ENCODE measurements at regions not wholly inside any gene's neighbourhood (a gene's known extent, or its start where the extent isn't known, plus 50 kb on each side); places are given as distances from the start of the nearest gene placed in this dataset.

DNA sequence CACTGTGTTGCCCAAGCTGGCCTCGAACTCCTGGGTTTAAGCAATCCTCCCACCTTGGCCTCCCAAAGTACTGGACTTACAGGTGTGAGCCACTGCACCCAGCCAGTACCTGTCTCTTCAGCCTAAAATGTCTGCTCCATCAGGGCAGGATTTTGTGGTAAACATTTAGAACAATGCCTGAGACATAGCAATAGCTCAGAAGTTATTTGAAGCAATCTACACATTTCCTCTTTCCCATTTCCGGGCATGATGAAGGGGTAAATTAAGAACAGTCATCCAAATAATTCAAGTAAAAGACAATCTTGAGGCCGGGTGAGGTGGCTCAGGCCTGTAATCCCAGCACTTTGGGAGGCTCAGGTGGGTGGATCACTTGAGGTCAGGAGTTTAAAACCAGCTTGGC is 69.0 kb upstream of the ZNF217 start:
- peaks cover 3 to 11% of the 10 kb centered on the region in 2 donors for H3K4me1 ChIP-seq
- no peak overlapping the region for H3K27ac ChIP-seq
- no peaks in the 10 kb centered on the region for H3K36me3 ChIP-seq
- H3K9me3 ChIP-seq, result no peaks in the 10 kb centered on the region
- TF ChIP-seq, protein P1, sequence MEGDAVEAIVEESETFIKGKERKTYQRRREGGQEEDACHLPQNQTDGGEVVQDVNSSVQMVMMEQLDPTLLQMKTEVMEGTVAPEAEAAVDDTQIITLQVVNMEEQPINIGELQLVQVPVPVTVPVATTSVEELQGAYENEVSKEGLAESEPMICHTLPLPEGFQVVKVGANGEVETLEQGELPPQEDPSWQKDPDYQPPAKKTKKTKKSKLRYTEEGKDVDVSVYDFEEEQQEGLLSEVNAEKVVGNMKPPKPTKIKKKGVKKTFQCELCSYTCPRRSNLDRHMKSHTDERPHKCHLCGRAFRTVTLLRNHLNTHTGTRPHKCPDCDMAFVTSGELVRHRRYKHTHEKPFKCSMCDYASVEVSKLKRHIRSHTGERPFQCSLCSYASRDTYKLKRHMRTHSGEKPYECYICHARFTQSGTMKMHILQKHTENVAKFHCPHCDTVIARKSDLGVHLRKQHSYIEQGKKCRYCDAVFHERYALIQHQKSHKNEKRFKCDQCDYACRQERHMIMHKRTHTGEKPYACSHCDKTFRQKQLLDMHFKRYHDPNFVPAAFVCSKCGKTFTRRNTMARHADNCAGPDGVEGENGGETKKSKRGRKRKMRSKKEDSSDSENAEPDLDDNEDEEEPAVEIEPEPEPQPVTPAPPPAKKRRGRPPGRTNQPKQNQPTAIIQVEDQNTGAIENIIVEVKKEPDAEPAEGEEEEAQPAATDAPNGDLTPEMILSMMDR (IDR thresholded peaks at IDR 0.05), result no peak
- peak in 1 of 2 donors; percentile 8 for DNase-seq (ENCODE audit: low spot score in 2 of 2)
- H3K4me3 ChIP-seq, result no peak overlapping the region
- intact Hi-C loops (cut with DNase I), result no loop called here
- H3K27me3 ChIP-seq, result no peaks in the 10 kb centered on the region

DNA sequence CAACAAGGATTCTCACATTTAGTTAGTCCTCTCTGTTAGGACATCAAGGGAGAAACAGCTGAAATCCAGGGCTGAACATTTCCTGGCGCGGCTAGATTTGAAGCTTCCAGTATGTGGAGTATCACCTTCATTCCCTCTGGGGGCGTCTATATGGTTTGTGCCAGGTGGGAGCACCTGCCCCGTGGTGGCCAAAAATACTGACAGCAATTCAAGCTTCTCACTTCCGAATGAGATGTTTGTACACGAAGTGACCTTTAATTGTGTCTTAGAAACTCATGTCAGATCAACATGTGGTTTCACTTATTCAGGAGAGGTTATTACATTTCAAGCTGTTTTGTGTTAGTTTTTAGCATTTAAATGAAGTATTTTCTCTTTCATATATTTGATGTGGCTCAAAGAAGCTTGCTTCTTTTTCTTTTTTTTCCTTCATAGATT is 67.3 kb upstream of the ZNF217 start:
- Histone ChIP-seq H3K27ac (peak overlapping the region in 1 of 2 donors; percentile 2), H3K4me3 (no peak overlapping the region), H3K4me1 (peaks cover 3 to 15% of the 10 kb centered on the region in 2 donors), H3K27me3 (no peaks in the 10 kb centered on the region), H3K9me3 (no peaks in the 10 kb centered on the region), H3K36me3 (no peaks in the 10 kb centered on the region)
- intact Hi-C loops (cut with DNase I), result no loop called here
- DNase-seq (ENCODE audit: low spot score in 2 of 2), result peak in 1 of 2 donors; percentile 49
- TF ChIP-seq, protein P1 (IDR thresholded peaks at IDR 0.05), result no peak

DNA sequence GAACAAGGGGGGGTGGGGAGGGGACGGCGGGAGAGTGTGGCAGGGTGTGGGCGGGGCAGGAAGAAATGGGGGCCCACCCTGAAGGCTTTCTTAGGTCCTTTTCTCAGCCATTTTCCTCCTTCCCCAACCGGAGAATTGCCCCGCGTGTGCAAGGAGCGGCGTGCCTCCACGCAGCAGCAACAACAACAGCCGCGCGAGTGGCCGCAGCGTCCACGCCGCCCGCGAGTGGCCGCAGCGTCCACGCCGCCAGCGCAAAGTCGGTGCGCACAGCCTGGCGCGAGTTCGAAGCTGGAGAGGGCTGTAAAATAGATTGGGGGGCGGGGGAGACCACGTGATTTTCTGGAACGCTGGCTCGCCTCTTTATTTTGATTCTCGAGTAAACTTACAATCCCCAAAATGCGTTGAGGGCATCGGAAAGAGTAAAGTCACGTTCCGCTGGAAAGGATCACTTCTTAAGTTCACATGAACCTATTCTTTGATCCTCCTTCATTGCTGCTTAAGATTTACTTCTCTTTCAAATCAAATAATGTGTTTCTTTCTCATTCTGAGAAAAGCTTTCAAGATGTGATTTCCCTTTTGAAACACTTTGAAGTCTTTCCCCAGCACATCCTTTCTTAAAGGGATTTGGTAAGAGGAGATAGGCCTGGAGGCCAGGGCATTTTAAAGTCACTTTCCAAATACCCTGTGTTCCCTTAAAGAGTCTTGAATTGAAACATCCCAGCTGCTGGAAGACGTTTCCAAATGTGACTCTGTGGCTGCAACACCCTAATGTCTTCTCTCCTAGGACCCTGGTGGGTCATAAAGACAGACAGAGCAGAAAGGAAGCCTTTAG is 66.7 kb upstream of the ZNF217 start:
- TF ChIP-seq, protein P1 (IDR thresholded peaks at IDR 0.05), result no peak
- Histone ChIP-seq H3K27me3 (no peaks in the 10 kb centered on the region), H3K4me1 (peaks cover 3 to 15% of the 10 kb centered on the region in 2 donors), H3K27ac (peak overlapping the region; percentile 2 to 26), H3K36me3 (no peaks in the 10 kb centered on the region), H3K9me3 (no peaks in the 10 kb centered on the region), H3K4me3 (peak overlapping the region; percentile 54 to 69)
- intact Hi-C loops (cut with DNase I), result no loop called here
- DNase-seq (ENCODE audit: low spot score in 2 of 2), result peak in 1 of 2 donors; percentile 55

DNA sequence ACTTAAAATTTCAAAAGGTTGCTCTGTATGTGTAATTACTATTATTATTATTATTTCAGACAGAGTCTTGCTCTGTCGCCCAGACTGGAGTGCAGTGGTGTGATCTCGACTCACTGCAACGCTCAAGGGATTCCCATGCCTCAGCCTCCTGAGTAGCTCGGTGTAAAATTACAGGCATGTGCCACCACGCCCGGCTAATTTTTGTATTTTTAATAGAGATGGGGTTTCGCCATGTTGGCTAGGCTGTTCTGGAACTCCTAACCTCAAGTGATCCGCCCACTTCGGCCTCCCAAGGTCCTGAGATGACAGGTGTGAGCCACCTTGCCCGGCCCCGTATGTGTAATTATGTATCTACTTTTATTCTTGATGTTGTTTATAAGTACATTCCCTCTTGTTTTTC is 65.3 kb upstream of the ZNF217 start:
- no peaks in the 10 kb centered on the region for H3K27me3 ChIP-seq
- intact Hi-C loops (cut with DNase I), result loop anchor here (5.0 kb wide), 1 partner anchor 37 kb away; no protein-coding TSS in a partner anchor
- H3K4me1 ChIP-seq, result peaks cover 3 to 15% of the 10 kb centered on the region in 2 donors
- no peaks in the 10 kb centered on the region for H3K9me3 ChIP-seq
- DNase-seq (ENCODE audit: low spot score in 2 of 2), result peak in 1 of 2 donors; percentile 59
- H3K36me3 ChIP-seq, result no peaks in the 10 kb centered on the region
- H3K4me3 ChIP-seq, result no peak overlapping the region
- H3K27ac ChIP-seq, result no peak overlapping the region
- TF ChIP-seq, protein P1 (IDR thresholded peaks at IDR 0.05), result no peak

DNA sequence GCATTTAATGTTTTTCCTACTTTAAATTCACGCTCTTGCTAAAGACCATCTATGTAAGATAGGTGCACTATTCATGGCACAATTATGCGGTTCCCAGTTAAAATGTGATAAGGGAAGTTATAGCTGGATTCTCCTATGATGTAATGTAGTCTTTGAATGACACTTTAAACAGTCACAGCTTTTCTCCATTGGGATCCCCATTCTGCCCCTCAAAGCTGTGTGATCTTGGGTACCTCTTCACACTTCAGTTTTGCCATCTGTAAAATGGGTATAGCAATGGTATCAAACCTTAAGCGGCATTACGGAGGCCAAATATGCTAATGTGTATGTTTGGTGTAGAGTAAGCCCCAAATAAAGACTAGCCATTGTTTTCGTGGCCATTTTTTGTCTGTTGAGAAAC is 64.7 kb upstream of the ZNF217 start:
- no peak overlapping the region for H3K4me3 ChIP-seq
- TF ChIP-seq, protein P1 (IDR thresholded peaks at IDR 0.05), result no peak
- no peak overlapping the region for H3K27ac ChIP-seq
- H3K4me1 ChIP-seq, result peaks cover 3 to 15% of the 10 kb centered on the region in 2 donors
- H3K36me3 ChIP-seq, result no peaks in the 10 kb centered on the region
- DNase-seq (ENCODE audit: low spot score in 2 of 2), result peak in 1 of 2 donors; percentile 13
- no peaks in the 10 kb centered on the region for H3K9me3 ChIP-seq
- H3K27me3 ChIP-seq, result no peaks in the 10 kb centered on the region
- intact Hi-C loops (cut with DNase I), result loop anchor here (5.0 kb wide), 1 partner anchor 36 kb away; no protein-coding TSS in a partner anchor

All from ascending aorta (tissue), 2 donors.